Tibial nerve (tissue), 4 donors: ENCODE measurements at regions not wholly inside any gene's neighbourhood (a gene's known extent, or its start where the extent isn't known, plus 50 kb on each side); places are given as distances from the start of the nearest gene placed in this dataset.

ENCODE experiments used
- DNase-seq, 2 donors: peaks; one replicate each; pipeline ENCODE4 v3.0.0-alpha.2; 2019; ENCODE audit warnings: low spot score in 2 of 2
- H3K27ac ChIP-seq, 4 donors: fragments of 200-600 bp; sonication (generic) in 3 of 4; one replicate each; pipeline ENCODE4 v1.5.1; 2017 to 2019; ENCODE audit warnings: mild to moderate bottlenecking in 1 of 4
- H3K27me3 ChIP-seq, 2 donors: fragments of 200-600 bp; sonication (generic) in 1 of 2; one replicate each; pipeline versions ENCODE4 v1.5.1 to v1.6.0; 2017 to 2019
- H3K36me3 ChIP-seq, 3 donors: fragments of 200-600 bp; sonication (generic); one replicate each; pipeline ENCODE4 v1.5.1; 2018 to 2019
- H3K4me1 ChIP-seq, 4 donors: fragments of 200-600 bp; sonication (generic) in 3 of 4; one replicate each; pipeline ENCODE4 v1.5.1; 2017 to 2019
- H3K4me3 ChIP-seq, 4 donors: fragments of 200-600 bp; sonication (generic) in 3 of 4; one replicate each; pipeline ENCODE4 v1.5.1; 2017 to 2019; ENCODE audit warnings: mild to moderate bottlenecking in 1 of 4, moderate library complexity in 1 of 4
- H3K9me3 ChIP-seq, 4 donors: fragments of 200-600 bp; sonication (generic) in 3 of 4; one replicate each; pipeline ENCODE4 v1.5.1; 2017 to 2019
- EP300 ChIP-seq, 2 donors: sonication (generic); formaldehyde crosslinking; IDR thresholded peaks; one replicate each; pipeline ENCODE4 v1.6.1; 2017; ENCODE audit warnings: antibody characterized with exemption in 2 of 2, mild to moderate bottlenecking in 1 of 2
- POLR2A ChIP-seq, 2 donors: fragments of 450-650 bp; IDR thresholded peaks; one replicate each; pipeline ENCODE4 v1.6.1; 2017; ENCODE audit warnings: antibody characterized with exemption in 2 of 2, mild to moderate bottlenecking in 2 of 2, moderate library complexity in 2 of 2
- WGBS, 2 donors: methylation state at CpG; one replicate each; pipeline ENCODE4 v1.1.5; 2018; 5-methylcytosine and 5-hydroxymethylcytosine counted together
- TF ChIP-seq, protein P1 (sequence below), 5 experiments: fragments of 200-600 bp in 3 of 5; fragments of 450-650 bp in 2 of 5; sonication (generic) in 3 of 5; IDR thresholded peaks; one replicate each; pipeline ENCODE4 v1.5.1; 2016 to 2019; ENCODE audit warnings: antibody characterized with exemption in 5 of 5, mild to moderate bottlenecking in 3 of 5, moderate library complexity in 2 of 5

DNA sequence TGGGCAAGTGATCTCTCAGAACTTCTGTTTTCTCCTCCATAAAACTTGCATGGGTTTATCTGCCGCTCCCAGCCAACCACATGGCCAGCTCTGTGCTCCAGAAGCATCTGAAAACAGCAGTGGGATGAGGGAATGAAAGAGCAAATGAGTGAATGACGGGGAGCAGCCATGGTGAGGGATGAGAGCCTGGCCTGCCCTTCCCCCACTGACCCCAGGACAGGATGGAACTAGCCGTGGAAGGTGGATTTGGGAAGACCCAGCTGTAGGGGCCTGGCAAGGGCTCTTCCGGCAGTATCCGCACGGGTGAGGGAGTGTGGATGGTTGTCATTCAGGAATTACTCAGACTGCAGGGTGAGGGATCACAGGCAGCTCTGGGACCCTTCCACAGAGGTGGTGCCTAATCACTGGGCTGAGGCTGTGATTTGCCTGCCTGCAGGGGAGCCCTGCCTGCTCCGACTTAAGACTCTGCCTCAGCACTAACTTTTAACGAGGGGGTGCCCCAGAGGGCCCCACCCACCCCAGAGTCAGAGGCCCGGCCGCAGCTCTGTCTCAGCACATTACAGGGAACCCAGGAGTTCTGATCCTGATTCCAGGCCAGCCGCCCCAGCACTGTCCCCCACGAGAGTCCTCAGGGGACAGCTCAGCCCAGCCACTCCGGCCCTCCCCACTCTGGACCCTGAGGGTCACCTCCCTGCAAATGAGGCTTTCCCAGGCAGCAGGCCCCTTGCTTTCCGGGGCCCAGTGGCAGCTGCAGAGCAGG is 136.8 kb upstream of the C14orf180 start:
- 61 to 64% methylated on average over 6 to 13 of the region's 14 CpGs for WGBS, 2 donors
- DNase-seq: no peak
- TF ChIP-seq, protein P1, sequence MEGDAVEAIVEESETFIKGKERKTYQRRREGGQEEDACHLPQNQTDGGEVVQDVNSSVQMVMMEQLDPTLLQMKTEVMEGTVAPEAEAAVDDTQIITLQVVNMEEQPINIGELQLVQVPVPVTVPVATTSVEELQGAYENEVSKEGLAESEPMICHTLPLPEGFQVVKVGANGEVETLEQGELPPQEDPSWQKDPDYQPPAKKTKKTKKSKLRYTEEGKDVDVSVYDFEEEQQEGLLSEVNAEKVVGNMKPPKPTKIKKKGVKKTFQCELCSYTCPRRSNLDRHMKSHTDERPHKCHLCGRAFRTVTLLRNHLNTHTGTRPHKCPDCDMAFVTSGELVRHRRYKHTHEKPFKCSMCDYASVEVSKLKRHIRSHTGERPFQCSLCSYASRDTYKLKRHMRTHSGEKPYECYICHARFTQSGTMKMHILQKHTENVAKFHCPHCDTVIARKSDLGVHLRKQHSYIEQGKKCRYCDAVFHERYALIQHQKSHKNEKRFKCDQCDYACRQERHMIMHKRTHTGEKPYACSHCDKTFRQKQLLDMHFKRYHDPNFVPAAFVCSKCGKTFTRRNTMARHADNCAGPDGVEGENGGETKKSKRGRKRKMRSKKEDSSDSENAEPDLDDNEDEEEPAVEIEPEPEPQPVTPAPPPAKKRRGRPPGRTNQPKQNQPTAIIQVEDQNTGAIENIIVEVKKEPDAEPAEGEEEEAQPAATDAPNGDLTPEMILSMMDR (IDR thresholded peaks at IDR 0.05): no peak
- TF ChIP-seq POLR2A (IDR thresholded peaks at IDR 0.05) (no peak), EP300 (IDR thresholded peaks at IDR 0.05) (no peak)

DNA sequence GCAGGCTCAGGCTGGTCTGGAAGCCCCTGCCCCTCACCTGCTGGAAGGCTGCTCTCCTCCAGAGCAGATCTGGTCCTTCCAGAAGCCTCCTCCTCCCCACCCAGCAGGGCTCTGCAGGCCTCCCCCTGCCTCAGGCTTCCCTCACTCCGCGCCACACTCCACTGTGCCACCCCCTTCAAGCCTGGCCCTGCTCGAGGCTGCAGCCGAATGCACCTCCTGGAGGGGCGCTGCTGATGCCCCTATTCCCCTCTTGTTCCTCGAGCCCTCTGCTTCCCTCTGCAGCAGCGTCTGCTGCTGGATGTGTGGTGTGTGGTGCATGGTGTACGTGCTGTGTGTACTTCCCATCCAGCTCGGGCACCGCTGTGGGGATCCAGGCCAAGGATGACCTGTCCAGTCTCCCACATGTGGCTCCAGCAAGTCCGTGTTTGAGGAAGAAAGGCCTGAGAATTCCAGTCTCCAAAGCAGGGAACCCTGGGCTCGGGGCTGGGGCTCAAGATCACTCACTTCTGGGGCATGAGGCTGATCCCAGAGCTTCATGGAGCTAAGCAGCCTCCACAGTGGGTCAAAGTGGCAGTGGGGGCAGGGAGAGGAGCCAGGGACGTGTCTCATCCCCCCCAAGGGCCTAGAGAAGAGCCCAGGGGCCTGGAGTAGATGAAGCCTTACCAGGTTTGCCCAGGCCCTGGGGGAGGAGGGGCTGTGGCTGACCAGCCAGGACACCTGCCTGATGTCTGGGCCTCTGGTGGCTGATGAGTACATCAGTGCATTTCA is 136.0 kb upstream of the C14orf180 start:
- H3K9me3 ChIP-seq: peaks cover 0 to 21% (median 0%) of the 10 kb centered on the region in 4 donors
- no peaks in the 10 kb centered on the region for H3K36me3 ChIP-seq
- DNase-seq: no peak
- no peak overlapping the region for H3K27ac ChIP-seq
- no peak for TF ChIP-seq POLR2A (IDR thresholded peaks at IDR 0.05)
- no peak for TF ChIP-seq EP300 (IDR thresholded peaks at IDR 0.05)
- TF ChIP-seq, protein P1 (IDR thresholded peaks at IDR 0.05): no peak
- H3K4me1 ChIP-seq: no peaks in the 10 kb centered on the region
- no peaks in the 10 kb centered on the region for H3K27me3 ChIP-seq
- H3K4me3 ChIP-seq: no peak overlapping the region
- WGBS, 2 donors: 48 to 56% methylated on average over 12 of the region's 13 CpGs

More for the DNA sequence above, 136.8 kb upstream of the C14orf180 start:
- Histone ChIP-seq H3K27me3 (no peaks in the 10 kb centered on the region), H3K36me3 (no peaks in the 10 kb centered on the region), H3K4me1 (no peaks in the 10 kb centered on the region), H3K9me3 (peaks cover 0 to 13% (median 0%) of the 10 kb centered on the region in 4 donors), H3K4me3 (no peak overlapping the region), H3K27ac (no peak overlapping the region)

DNA sequence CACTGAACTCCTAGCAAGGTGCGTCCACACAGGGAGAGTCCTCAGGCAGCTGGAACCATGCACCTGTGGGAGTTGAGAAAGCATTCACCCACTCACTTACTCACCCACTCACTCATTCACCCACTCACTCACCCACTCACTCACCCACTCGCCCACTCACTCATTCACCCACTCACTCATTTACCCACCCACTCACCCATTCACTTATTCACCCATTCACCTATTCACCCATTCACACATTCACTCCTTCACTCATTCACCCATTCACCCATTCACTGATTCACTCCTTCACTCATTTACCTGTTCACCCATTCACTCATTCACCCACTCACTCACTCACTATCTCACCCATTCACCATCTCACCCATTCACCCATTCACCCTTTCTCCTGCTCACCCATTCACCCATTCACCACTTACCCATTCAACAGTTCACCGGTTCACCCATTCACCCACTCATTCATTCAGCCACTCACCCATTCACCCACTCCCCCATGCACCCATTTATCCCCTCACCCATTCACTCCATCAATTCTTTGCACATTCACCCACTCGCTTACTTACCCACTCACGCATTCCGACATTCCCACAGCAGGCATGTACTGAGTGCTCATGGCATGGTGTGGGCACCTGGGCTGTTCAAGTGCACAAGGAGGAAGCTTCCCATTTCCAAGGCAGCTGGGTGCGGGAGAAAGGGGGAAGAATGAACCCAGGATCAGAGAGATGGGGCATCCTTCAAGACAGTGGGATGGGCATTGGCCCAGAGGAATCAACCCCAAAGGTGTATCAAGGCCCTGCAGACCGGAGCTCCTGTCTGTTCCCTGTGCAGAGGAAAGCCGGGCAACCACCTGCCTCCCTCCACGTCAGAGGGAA is 135.2 kb upstream of the C14orf180 start:
- TF ChIP-seq POLR2A (IDR thresholded peaks at IDR 0.05) (no peak), EP300 (IDR thresholded peaks at IDR 0.05) (no peak)
- TF ChIP-seq, protein P1 (IDR thresholded peaks at IDR 0.05): no peak
- H3K36me3 ChIP-seq: no peaks in the 10 kb centered on the region
- 83 to 91% methylated on average over 10 of the region's 10 CpGs for WGBS, 2 donors
- no peak overlapping the region for H3K4me3 ChIP-seq
- H3K27me3 ChIP-seq: no peaks in the 10 kb centered on the region
- no peaks in the 10 kb centered on the region for H3K4me1 ChIP-seq
- H3K9me3 ChIP-seq: peaks cover 0 to 23% (median 2%) of the 10 kb centered on the region in 4 donors
- H3K27ac ChIP-seq: no peak overlapping the region
- no peak for DNase-seq

DNA sequence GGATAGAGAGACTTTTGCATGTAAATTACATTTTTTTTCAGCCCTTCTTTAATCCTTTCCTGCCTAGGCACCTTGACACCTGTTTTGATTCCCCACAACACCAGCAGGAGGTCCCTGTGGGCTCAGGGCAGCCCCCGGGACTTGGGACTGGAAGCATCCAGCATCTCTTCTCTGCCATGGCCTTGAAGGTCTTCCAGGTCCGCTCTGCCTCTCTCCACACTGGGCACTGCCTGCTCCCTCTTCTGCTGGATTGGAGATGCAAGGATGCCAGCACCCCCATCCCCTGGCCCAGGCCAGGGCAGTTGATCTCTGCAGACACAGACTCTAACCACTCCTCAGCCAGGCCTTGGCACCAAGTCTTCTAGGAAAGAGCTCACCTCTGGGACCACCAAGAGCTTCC is 134.5 kb upstream of the C14orf180 start:
- 86 to 94% methylated on average over 2 of the region's 2 CpGs for WGBS, 2 donors
- peaks cover 0 to 19% (median 2%) of the 10 kb centered on the region in 4 donors for H3K9me3 ChIP-seq
- no peak for TF ChIP-seq EP300 (IDR thresholded peaks at IDR 0.05)
- TF ChIP-seq, protein P1 (IDR thresholded peaks at IDR 0.05): no peak
- no peak for TF ChIP-seq POLR2A (IDR thresholded peaks at IDR 0.05)
- H3K27ac ChIP-seq: no peak overlapping the region
- no peaks in the 10 kb centered on the region for H3K36me3 ChIP-seq
- no peak for DNase-seq
- no peak overlapping the region for H3K4me3 ChIP-seq
- no peaks in the 10 kb centered on the region for H3K27me3 ChIP-seq
- H3K4me1 ChIP-seq: no peaks in the 10 kb centered on the region
